ENCODE measurements at regions not wholly inside any gene's neighbourhood (a gene's known extent, or its start where the extent isn't known, plus 50 kb on each side); places are given as distances from the start of the nearest gene placed in this dataset.

- peaks cover 44% of the 10 kb centered on the region for H3K27me3 Mint-ChIP-seq
Observed at GRCh38 chr7:25933921-25934320, 218.1 kb upstream of the NFE2L3 start.

GRCh38 chr7:25940086-25940906 is 211.7 kb upstream of the NFE2L3 start:
- no peaks in the 10 kb centered on the region for H3K36me3 Mint-ChIP-seq (ENCODE audit: low read depth)
- H3K4me1 Mint-ChIP-seq (ENCODE audit: low read depth): peaks cover 13% of the 10 kb centered on the region
- no peak overlapping the region for H3K27ac Mint-ChIP-seq
- peaks cover 46% of the 10 kb centered on the region for H3K27me3 Mint-ChIP-seq
- no peaks in the 10 kb centered on the region for H3K9me3 Mint-ChIP-seq
- no peak overlapping the region for H3K4me3 Mint-ChIP-seq
- intact Hi-C loops (cut with micrococcal nuclease): no loop called here

More at GRCh38 chr7:25933921-25934320, 218.1 kb upstream of the NFE2L3 start:
- intact Hi-C loops (cut with micrococcal nuclease): no loop called here
- H3K9me3 Mint-ChIP-seq: peaks cover 27% of the 10 kb centered on the region
- H3K27ac Mint-ChIP-seq: no peak overlapping the region
- no peak overlapping the region for H3K4me3 Mint-ChIP-seq
- H3K4me1 Mint-ChIP-seq (ENCODE audit: low read depth): no peaks in the 10 kb centered on the region
- no peaks in the 10 kb centered on the region for H3K36me3 Mint-ChIP-seq (ENCODE audit: low read depth)

DNA sequence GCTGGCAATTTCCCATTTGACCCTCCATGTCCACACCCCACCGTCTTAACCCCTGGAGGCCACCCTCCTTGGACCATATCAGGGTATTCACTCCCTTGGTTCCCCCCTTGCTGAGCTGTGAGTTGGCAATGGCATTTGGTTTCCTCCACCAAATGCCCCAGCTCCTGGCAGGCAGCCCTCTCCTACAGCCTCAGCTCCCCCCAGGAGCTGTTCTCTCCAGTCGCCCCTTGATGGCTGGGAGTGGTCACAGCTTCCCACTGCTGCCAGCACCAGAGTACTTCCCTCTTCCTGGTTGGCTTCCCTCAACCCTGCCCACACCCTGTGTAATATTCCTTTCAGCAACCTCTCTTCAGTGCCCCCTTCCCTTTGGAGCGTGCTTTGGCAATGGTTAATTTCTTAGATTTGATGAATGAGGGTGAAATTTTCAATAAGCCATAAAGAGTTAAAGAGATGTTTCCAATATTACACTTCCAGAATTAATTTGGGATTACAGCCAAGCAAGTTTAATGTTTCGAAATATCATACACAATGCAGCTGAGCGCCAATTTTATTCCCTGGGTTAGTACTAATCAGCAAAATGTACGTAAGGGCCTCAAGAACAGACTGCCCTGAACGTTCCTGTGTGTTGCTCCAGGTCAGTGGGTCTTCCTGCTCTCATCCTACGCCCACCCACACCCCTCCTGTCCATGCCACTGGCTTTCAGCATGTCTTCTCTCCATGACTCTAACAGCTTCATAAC is 207.1 kb upstream of the NFE2L3 start:
- H3K9me3 Mint-ChIP-seq: no peaks in the 10 kb centered on the region
- no peak overlapping the region for H3K4me3 Mint-ChIP-seq
- intact Hi-C loops (cut with micrococcal nuclease): no loop called here
- H3K27me3 Mint-ChIP-seq: peaks cover 53% of the 10 kb centered on the region
- peaks cover 21% of the 10 kb centered on the region for H3K4me1 Mint-ChIP-seq (ENCODE audit: low read depth)
- H3K27ac Mint-ChIP-seq: no peak overlapping the region
- H3K36me3 Mint-ChIP-seq (ENCODE audit: low read depth): no peaks in the 10 kb centered on the region

GRCh38 chr7:25945608-25946007 is 206.4 kb upstream of the NFE2L3 start:
- peaks cover 26% of the 10 kb centered on the region for H3K4me1 Mint-ChIP-seq (ENCODE audit: low read depth)
- H3K27ac Mint-ChIP-seq: no peak overlapping the region
- intact Hi-C loops (cut with micrococcal nuclease): no loop called here
- H3K9me3 Mint-ChIP-seq: no peaks in the 10 kb centered on the region
- no peaks in the 10 kb centered on the region for H3K36me3 Mint-ChIP-seq (ENCODE audit: low read depth)
- no peak overlapping the region for H3K4me3 Mint-ChIP-seq
- H3K27me3 Mint-ChIP-seq: peaks cover 53% of the 10 kb centered on the region

DNA sequence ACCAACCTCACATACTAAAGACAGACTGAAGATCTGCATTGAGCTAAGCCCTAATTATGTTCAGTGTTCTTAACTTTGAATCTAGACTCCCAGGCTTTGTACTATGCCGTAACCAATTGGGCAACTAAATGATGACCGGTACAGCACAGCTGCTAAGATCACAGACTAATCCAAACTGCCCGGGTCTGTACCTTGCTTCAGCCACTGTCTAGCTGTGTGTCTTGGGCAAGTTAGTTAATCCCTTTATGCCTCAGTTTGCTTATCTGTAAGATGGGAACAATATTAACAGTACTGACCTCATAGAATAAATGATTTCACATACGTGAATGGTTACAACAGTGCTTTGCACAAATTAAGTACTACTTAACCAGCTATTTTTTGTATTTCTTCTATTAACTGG is 205.8 kb upstream of the NFE2L3 start:
- Mint-ChIP-seq H3K4me1 (ENCODE audit: low read depth) (peaks cover 24% of the 10 kb centered on the region), H3K4me3 (no peak overlapping the region), H3K27ac (no peak overlapping the region), H3K36me3 (ENCODE audit: low read depth) (no peaks in the 10 kb centered on the region), H3K9me3 (no peaks in the 10 kb centered on the region), H3K27me3 (peaks cover 54% of the 10 kb centered on the region)
- intact Hi-C loops (cut with micrococcal nuclease): no loop called here

GRCh38 chr7:25947669-25948516 is 204.1 kb upstream of the NFE2L3 start:
- Mint-ChIP-seq H3K27ac (no peak overlapping the region), H3K4me3 (no peak overlapping the region), H3K36me3 (ENCODE audit: low read depth) (no peaks in the 10 kb centered on the region), H3K4me1 (ENCODE audit: low read depth) (peaks cover 24% of the 10 kb centered on the region), H3K9me3 (no peaks in the 10 kb centered on the region), H3K27me3 (peaks cover 65% of the 10 kb centered on the region)
- intact Hi-C loops (cut with micrococcal nuclease): no loop called here

GRCh38 chr7:25949736-25950487 is 202.1 kb upstream of the NFE2L3 start:
- Mint-ChIP-seq H3K27ac (peak overlapping the region; percentile 57), H3K27me3 (peaks cover 66% of the 10 kb centered on the region), H3K9me3 (no peaks in the 10 kb centered on the region), H3K4me1 (ENCODE audit: low read depth) (peaks cover 20% of the 10 kb centered on the region), H3K4me3 (peak overlapping the region; percentile 71), H3K36me3 (ENCODE audit: low read depth) (no peaks in the 10 kb centered on the region)
- intact Hi-C loops (cut with micrococcal nuclease): no loop called here

GRCh38 chr7:25950488-25951413 is 201.2 kb upstream of the NFE2L3 start:
- H3K4me3 Mint-ChIP-seq: peak overlapping the region; percentile 82
- H3K27ac Mint-ChIP-seq: peak overlapping the region; percentile 57
- H3K36me3 Mint-ChIP-seq (ENCODE audit: low read depth): no peaks in the 10 kb centered on the region
- H3K4me1 Mint-ChIP-seq (ENCODE audit: low read depth): peaks cover 14% of the 10 kb centered on the region
- intact Hi-C loops (cut with micrococcal nuclease): no loop called here
- H3K9me3 Mint-ChIP-seq: no peaks in the 10 kb centered on the region
- H3K27me3 Mint-ChIP-seq: peaks cover 62% of the 10 kb centered on the region

- intact Hi-C loops (cut with micrococcal nuclease): no loop called here
- H3K27me3 Mint-ChIP-seq: peaks cover 61% of the 10 kb centered on the region
- peak overlapping the region; percentile 68 for H3K4me3 Mint-ChIP-seq
- H3K9me3 Mint-ChIP-seq: no peaks in the 10 kb centered on the region
- no peaks in the 10 kb centered on the region for H3K36me3 Mint-ChIP-seq (ENCODE audit: low read depth)
- H3K27ac Mint-ChIP-seq: peak overlapping the region; percentile 57
- peaks cover 14% of the 10 kb centered on the region for H3K4me1 Mint-ChIP-seq (ENCODE audit: low read depth)
Observed at GRCh38 chr7:25951414-25952260, 200.4 kb upstream of the NFE2L3 start.

GRCh38 chr7:25952261-25953057 is 199.5 kb upstream of the NFE2L3 start:
- no peaks in the 10 kb centered on the region for H3K36me3 Mint-ChIP-seq (ENCODE audit: low read depth)
- no peaks in the 10 kb centered on the region for H3K9me3 Mint-ChIP-seq
- H3K27me3 Mint-ChIP-seq: peaks cover 59% of the 10 kb centered on the region
- no peak overlapping the region for H3K4me3 Mint-ChIP-seq
- H3K4me1 Mint-ChIP-seq (ENCODE audit: low read depth): peaks cover 14% of the 10 kb centered on the region
- intact Hi-C loops (cut with micrococcal nuclease): no loop called here
- no peak overlapping the region for H3K27ac Mint-ChIP-seq

- Mint-ChIP-seq H3K36me3 (ENCODE audit: low read depth) (no peaks in the 10 kb centered on the region), H3K4me1 (ENCODE audit: low read depth) (peaks cover 14% of the 10 kb centered on the region), H3K27ac (no peak overlapping the region), H3K4me3 (no peak overlapping the region), H3K9me3 (no peaks in the 10 kb centered on the region), H3K27me3 (peaks cover 51% of the 10 kb centered on the region)
- intact Hi-C loops (cut with micrococcal nuclease): no loop called here
Observed at GRCh38 chr7:25953859-25954258, 198.1 kb upstream of the NFE2L3 start.

Data from dendritic cell treated with granulocyte-macrophage colony-stimulating factor and Interleukin-4, amounts not matched to agents 40 ng/mL and 50 ng/mL, for 4 days (primary cell).